ENCODE measurements at regions not wholly inside any gene's neighbourhood (a gene's known extent, or its start where the extent isn't known, plus 50 kb on each side); places are given as distances from the start of the nearest gene placed in this dataset.

- H3K27ac ChIP-seq: no peak overlapping the region
- TF ChIP-seq, protein P1, sequence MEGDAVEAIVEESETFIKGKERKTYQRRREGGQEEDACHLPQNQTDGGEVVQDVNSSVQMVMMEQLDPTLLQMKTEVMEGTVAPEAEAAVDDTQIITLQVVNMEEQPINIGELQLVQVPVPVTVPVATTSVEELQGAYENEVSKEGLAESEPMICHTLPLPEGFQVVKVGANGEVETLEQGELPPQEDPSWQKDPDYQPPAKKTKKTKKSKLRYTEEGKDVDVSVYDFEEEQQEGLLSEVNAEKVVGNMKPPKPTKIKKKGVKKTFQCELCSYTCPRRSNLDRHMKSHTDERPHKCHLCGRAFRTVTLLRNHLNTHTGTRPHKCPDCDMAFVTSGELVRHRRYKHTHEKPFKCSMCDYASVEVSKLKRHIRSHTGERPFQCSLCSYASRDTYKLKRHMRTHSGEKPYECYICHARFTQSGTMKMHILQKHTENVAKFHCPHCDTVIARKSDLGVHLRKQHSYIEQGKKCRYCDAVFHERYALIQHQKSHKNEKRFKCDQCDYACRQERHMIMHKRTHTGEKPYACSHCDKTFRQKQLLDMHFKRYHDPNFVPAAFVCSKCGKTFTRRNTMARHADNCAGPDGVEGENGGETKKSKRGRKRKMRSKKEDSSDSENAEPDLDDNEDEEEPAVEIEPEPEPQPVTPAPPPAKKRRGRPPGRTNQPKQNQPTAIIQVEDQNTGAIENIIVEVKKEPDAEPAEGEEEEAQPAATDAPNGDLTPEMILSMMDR (IDR thresholded peaks at IDR 0.05; ENCODE audit: low read depth, low read length): no peak
- no peaks in the 10 kb centered on the region for H3K27me3 ChIP-seq (ENCODE audit: insufficient read depth, low read depth, severe bottlenecking)
- no peaks in the 10 kb centered on the region for H3K9me3 ChIP-seq (ENCODE audit: severe bottlenecking)
- no peak overlapping the region for H3K4me3 ChIP-seq (ENCODE audit: low read depth, low read length)
- no peaks in the 10 kb centered on the region for H3K36me3 ChIP-seq
- DNase-seq: no peak
Measured at GRCh38 chr4:137611998-137612700, 79.9 kb upstream of the PCDH18 start.

DNA sequence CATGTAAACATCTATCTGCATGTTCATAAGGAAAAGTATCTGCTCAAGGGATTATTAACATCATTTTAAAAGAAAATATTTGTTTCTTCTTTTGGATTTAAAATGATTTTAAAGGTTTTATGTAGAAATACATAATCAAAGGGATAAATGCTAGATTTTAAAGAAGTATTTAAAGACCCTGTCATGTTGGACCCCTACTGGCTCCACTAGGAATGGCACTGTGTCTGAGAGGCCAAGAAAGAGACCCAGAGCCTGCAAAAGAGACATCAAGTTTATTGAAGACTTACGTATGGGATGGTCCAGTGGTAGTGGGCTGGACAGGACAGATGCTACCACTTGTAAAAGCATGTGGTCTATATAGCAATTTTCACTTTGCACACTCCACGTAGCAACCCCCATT is 78.7 kb upstream of the PCDH18 start:
- Histone ChIP-seq H3K9me3 (ENCODE audit: severe bottlenecking) (no peaks in the 10 kb centered on the region), H3K27ac (no peak overlapping the region), H3K36me3 (no peaks in the 10 kb centered on the region), H3K27me3 (ENCODE audit: insufficient read depth, low read depth, severe bottlenecking) (no peaks in the 10 kb centered on the region), H3K4me3 (ENCODE audit: low read depth, low read length) (no peak overlapping the region)
- TF ChIP-seq, protein P1 (IDR thresholded peaks at IDR 0.05; ENCODE audit: low read depth, low read length): peak; percentile 53
- peak; percentile 46 for DNase-seq

GRCh38 chr4:137609718-137610430 is 77.6 kb upstream of the PCDH18 start:
- no peak overlapping the region for H3K27ac ChIP-seq
- no peak overlapping the region for H3K4me3 ChIP-seq (ENCODE audit: low read depth, low read length)
- no peaks in the 10 kb centered on the region for H3K27me3 ChIP-seq (ENCODE audit: insufficient read depth, low read depth, severe bottlenecking)
- no peaks in the 10 kb centered on the region for H3K36me3 ChIP-seq
- TF ChIP-seq, protein P1 (IDR thresholded peaks at IDR 0.05; ENCODE audit: low read depth, low read length): no peak
- no peaks in the 10 kb centered on the region for H3K9me3 ChIP-seq (ENCODE audit: severe bottlenecking)
- DNase-seq: no peak

DNA sequence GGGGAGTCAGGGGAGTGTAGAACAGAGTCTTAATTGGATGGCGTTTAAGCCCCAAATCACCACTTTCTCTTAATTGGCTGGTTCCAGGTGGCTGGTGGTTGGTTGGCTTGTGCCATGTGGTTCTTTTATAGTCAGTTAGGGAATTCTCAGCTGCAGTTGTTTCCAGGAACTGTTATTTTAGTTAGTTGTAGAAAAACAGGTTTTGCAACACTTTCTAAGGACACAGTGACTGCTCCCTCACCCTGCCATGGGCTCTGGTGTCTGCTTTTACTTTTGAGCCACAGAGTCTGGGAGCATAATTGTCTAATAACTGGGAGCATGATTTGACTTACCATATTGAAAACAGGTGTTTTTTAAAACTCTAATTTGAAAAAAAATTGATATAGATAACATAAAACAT is 75.8 kb upstream of the PCDH18 start:
- TF ChIP-seq, protein P1 (IDR thresholded peaks at IDR 0.05; ENCODE audit: low read depth, low read length): no peak
- Histone ChIP-seq H3K4me3 (ENCODE audit: low read depth, low read length) (no peak overlapping the region), H3K27ac (no peak overlapping the region), H3K9me3 (ENCODE audit: severe bottlenecking) (no peaks in the 10 kb centered on the region), H3K27me3 (ENCODE audit: insufficient read depth, low read depth, severe bottlenecking) (no peaks in the 10 kb centered on the region), H3K36me3 (no peaks in the 10 kb centered on the region)
- DNase-seq: no peak

DNA sequence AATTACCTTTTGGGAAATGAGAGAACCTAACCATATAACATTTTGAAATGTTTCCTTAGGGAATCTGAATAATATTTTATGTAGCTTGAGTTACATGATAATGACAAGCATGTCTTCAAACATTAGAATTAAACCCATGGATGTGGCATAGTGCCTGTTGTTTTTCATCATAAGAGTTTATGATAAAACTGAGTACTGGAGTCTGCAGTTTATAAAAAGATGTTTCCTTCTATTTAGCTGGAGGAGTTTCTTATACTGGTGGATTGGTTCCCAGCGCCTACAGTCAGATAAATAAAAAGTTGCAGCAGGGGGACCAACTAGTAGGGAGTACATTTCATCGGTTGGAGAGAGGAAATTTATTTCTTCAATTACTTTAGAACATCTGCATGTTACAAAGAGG is 70.1 kb upstream of the PCDH18 start:
- no peaks in the 10 kb centered on the region for H3K27me3 ChIP-seq (ENCODE audit: insufficient read depth, low read depth, severe bottlenecking)
- H3K36me3 ChIP-seq: no peaks in the 10 kb centered on the region
- DNase-seq: no peak
- TF ChIP-seq, protein P1 (IDR thresholded peaks at IDR 0.05; ENCODE audit: low read depth, low read length): no peak
- no peaks in the 10 kb centered on the region for H3K9me3 ChIP-seq (ENCODE audit: severe bottlenecking)
- H3K4me3 ChIP-seq (ENCODE audit: low read depth, low read length): no peak overlapping the region
- no peak overlapping the region for H3K27ac ChIP-seq

Measured in WERI-Rb-1 (cell line).